IMR-90 (cell line): ENCODE measurements at regions not wholly inside any gene's neighbourhood (a gene's known extent, or its start where the extent isn't known, plus 50 kb on each side); places are given as distances from the start of the nearest gene placed in this dataset.

ENCODE experiments used
- CHD1 ChIP-seq: IDR thresholded peaks from 2 replicates; pipeline ENCODE4 v1.6.1; 2012; ENCODE audit warnings: low read depth, low read length, improper control_type of control experiment
- POLR2A ChIP-seq: IDR thresholded peaks from 2 replicates; pipeline ENCODE4 v1.6.1; 2012; ENCODE audit warnings: mild to moderate bottlenecking, low read depth, low read length
- RAD21 ChIP-seq: IDR thresholded peaks from 2 replicates; pipeline ENCODE4 v1.6.1; 2012; ENCODE audit warnings: low read length, improper control_type of control experiment
- SMC3 ChIP-seq: fragments of 150-350 bp; IDR thresholded peaks from 2 replicates; pipeline ENCODE4 v1.6.1; 2016; ENCODE audit warnings: low read depth, mild to moderate bottlenecking, antibody characterized with exemption, low read length, moderate library complexity
- USF2 ChIP-seq: fragments of 150-350 bp; IDR thresholded peaks from 2 replicates; pipeline ENCODE4 v1.6.1; 2017; ENCODE audit warnings: mild to moderate bottlenecking, antibody characterized with exemption, low read length, low read depth
- TF ChIP-seq, protein P1 (sequence below): conservative IDR thresholded peaks from 2 replicates; pipeline ENCODE4 v1.5.1; 2012; ENCODE audit warnings: mild to moderate bottlenecking, low read depth, low read length, improper control_type of control experiment
- TF ChIP-seq, protein P2 (sequence below): fragments of 150-350 bp; IDR thresholded peaks from 2 replicates; pipeline ENCODE4 v1.6.1; 2016; ENCODE audit warnings: low read depth, mild to moderate bottlenecking, low read length, moderate library complexity, borderline replicate concordance

GRCh38 chr12:17278946-17279345 lies 673.0 kb upstream of the LMO3 start:
- TF ChIP-seq, protein P1, sequence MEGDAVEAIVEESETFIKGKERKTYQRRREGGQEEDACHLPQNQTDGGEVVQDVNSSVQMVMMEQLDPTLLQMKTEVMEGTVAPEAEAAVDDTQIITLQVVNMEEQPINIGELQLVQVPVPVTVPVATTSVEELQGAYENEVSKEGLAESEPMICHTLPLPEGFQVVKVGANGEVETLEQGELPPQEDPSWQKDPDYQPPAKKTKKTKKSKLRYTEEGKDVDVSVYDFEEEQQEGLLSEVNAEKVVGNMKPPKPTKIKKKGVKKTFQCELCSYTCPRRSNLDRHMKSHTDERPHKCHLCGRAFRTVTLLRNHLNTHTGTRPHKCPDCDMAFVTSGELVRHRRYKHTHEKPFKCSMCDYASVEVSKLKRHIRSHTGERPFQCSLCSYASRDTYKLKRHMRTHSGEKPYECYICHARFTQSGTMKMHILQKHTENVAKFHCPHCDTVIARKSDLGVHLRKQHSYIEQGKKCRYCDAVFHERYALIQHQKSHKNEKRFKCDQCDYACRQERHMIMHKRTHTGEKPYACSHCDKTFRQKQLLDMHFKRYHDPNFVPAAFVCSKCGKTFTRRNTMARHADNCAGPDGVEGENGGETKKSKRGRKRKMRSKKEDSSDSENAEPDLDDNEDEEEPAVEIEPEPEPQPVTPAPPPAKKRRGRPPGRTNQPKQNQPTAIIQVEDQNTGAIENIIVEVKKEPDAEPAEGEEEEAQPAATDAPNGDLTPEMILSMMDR, result no peak
- no peak for TF ChIP-seq RAD21
- no peak for TF ChIP-seq POLR2A
- TF ChIP-seq, protein P2, sequence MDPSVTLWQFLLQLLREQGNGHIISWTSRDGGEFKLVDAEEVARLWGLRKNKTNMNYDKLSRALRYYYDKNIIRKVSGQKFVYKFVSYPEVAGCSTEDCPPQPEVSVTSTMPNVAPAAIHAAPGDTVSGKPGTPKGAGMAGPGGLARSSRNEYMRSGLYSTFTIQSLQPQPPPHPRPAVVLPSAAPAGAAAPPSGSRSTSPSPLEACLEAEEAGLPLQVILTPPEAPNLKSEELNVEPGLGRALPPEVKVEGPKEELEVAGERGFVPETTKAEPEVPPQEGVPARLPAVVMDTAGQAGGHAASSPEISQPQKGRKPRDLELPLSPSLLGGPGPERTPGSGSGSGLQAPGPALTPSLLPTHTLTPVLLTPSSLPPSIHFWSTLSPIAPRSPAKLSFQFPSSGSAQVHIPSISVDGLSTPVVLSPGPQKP, result no peak
- TF ChIP-seq CHD1, result no peak
- TF ChIP-seq USF2, result no peak
- no peak for TF ChIP-seq SMC3
